Astrocyte (in vitro differentiated cells and primary cell): ENCODE measurements at regions not wholly inside any gene's neighbourhood (a gene's known extent, or its start where the extent isn't known, plus 50 kb on each side); places are given as distances from the start of the nearest gene placed in this dataset.

Experiments
- DNase-seq: peaks from one replicate; pipeline ENCODE4 v3.0.0-alpha.2; 2010; ENCODE audit warnings: low read depth
- FAIRE-seq: peaks from 2 replicates; lab custom pipeline; 2011; peaks lifted over from hg19 to GRCh38; lab: Jason Lieb, UNC
- H2AFZ ChIP-seq: 2 replicates; pipeline ENCODE4 v1.6.0; 2012; ENCODE audit warnings: low read depth, low read length, inconsistent platforms
- H3K27ac ChIP-seq: 2 replicates; pipeline ENCODE4 v1.5.1; 2011; ENCODE audit warnings: low read depth, low read length, inconsistent platforms
- H3K27me3 ChIP-seq: 2 replicates; pipeline ENCODE4 v1.6.0; 2011; ENCODE audit warnings: low read length, inconsistent platforms; ENCODE audit not compliant: insufficient read depth
- H3K36me3 ChIP-seq: 2 replicates; pipeline ENCODE4 v1.5.1; 2011; ENCODE audit warnings: low read length, inconsistent platforms; ENCODE audit not compliant: insufficient read depth
- H3K4me1 ChIP-seq: 2 replicates; pipeline ENCODE4 v1.5.1; 2011; ENCODE audit warnings: low read length, inconsistent platforms; ENCODE audit not compliant: insufficient read depth
- H3K4me2 ChIP-seq: 2 replicates; pipeline ENCODE4 v1.6.0; 2012; ENCODE audit warnings: low read length, inconsistent platforms
- H3K4me3 ChIP-seq: 2 replicates; pipeline ENCODE4 v1.5.1; 2011; ENCODE audit warnings: low read depth, mild to moderate bottlenecking, low read length, inconsistent platforms; ENCODE audit not compliant: insufficient read depth
- H3K79me2 ChIP-seq: 2 replicates; pipeline ENCODE4 v1.6.0; 2012; ENCODE audit warnings: mild to moderate bottlenecking, low read length, inconsistent platforms; ENCODE audit not compliant: insufficient read depth
- H3K9ac ChIP-seq: 2 replicates; pipeline ENCODE4 v1.6.0; 2012; ENCODE audit warnings: mild to moderate bottlenecking, low read length, inconsistent platforms
- H3K9me3 ChIP-seq: 2 replicates; pipeline ENCODE4 v1.5.1; 2012; ENCODE audit warnings: low read depth, mild to moderate bottlenecking, low read length, inconsistent platforms; ENCODE audit not compliant: insufficient read depth
- H4K20me1 ChIP-seq: 2 replicates; pipeline ENCODE4 v1.6.0; 2012; ENCODE audit warnings: low read length, inconsistent platforms; ENCODE audit not compliant: insufficient read depth
- H3K27ac Mint-ChIP-seq: one replicate; pipeline ENCODE4 v1.8.0; 2021; ENCODE audit warnings: mild to moderate bottlenecking, mixed read lengths; ENCODE audit not compliant: unreplicated experiment
- H3K27me3 Mint-ChIP-seq: one replicate; pipeline ENCODE4 v1.8.0; 2021; ENCODE audit warnings: low read depth, mixed read lengths; ENCODE audit not compliant: unreplicated experiment
- H3K36me3 Mint-ChIP-seq: one replicate; pipeline ENCODE4 v1.8.0; 2021; ENCODE audit warnings: low read depth, mixed read lengths; ENCODE audit not compliant: unreplicated experiment
- H3K4me1 Mint-ChIP-seq: one replicate; pipeline ENCODE4 v1.8.0; 2021; ENCODE audit warnings: low read depth, mixed read lengths; ENCODE audit not compliant: unreplicated experiment
- H3K4me3 Mint-ChIP-seq: one replicate; pipeline ENCODE4 v1.8.0; 2021; ENCODE audit warnings: mild to moderate bottlenecking, moderate library complexity, mixed read lengths; ENCODE audit not compliant: unreplicated experiment
- H3K9me3 Mint-ChIP-seq: one replicate; pipeline ENCODE4 v1.8.0; 2021; ENCODE audit warnings: mild to moderate bottlenecking, mixed read lengths; ENCODE audit not compliant: unreplicated experiment
- EZH2 ChIP-seq: IDR thresholded peaks from 2 replicates; pipeline ENCODE4 v1.6.1; 2012; ENCODE audit warnings: mild to moderate bottlenecking, low read length, inconsistent platforms; ENCODE audit not compliant: insufficient read depth
- TF ChIP-seq, protein P1 (sequence below): IDR thresholded peaks from 2 replicates; pipeline ENCODE4 v1.5.1; 2011; ENCODE audit warnings: low read depth, mild to moderate bottlenecking, inconsistent platforms, low read length, moderate library complexity; ENCODE audit not compliant: insufficient read depth

DNA sequence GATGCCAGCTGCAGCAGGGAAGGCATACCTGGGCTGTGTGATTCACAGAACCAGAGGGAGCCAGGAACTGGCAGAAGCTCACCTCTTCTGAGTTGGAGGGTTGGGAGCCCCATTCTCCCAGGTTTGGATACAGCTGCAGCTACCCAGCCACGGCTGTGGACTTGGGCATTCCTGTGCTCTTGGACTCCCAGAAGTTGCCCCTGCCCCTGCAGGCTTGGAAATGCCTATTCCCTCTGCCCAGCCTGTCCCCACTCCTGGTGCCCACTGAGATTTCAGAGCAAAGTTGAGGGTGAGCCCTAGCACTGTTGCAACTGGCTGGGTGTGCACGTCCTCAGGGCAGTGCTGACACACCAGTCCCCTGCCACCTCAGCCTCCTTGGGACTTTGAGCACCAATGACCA lies 489.7 kb downstream of the SLCO4C1 start:
- Histone ChIP-seq H3K36me3 (no peaks in the 10 kb centered on the region), H2AFZ (no peak overlapping the region), H3K9me3 (no peaks in the 10 kb centered on the region), H3K9ac (no peak overlapping the region), H3K27me3 (no peaks in the 10 kb centered on the region), H3K79me2 (no peaks in the 10 kb centered on the region), H3K4me1 (no peaks in the 10 kb centered on the region), H4K20me1 (no peaks in the 10 kb centered on the region), H3K4me2 (no peak overlapping the region), H3K27ac (no peak overlapping the region), H3K4me3 (no peak overlapping the region)
- H3K27ac Mint-ChIP-seq: no peak overlapping the region
- no peaks in the 10 kb centered on the region for H3K36me3 Mint-ChIP-seq
- DNase-seq (no peak), FAIRE-seq (no peak)
- H3K4me3 Mint-ChIP-seq: no peak overlapping the region
- TF ChIP-seq, protein P1, sequence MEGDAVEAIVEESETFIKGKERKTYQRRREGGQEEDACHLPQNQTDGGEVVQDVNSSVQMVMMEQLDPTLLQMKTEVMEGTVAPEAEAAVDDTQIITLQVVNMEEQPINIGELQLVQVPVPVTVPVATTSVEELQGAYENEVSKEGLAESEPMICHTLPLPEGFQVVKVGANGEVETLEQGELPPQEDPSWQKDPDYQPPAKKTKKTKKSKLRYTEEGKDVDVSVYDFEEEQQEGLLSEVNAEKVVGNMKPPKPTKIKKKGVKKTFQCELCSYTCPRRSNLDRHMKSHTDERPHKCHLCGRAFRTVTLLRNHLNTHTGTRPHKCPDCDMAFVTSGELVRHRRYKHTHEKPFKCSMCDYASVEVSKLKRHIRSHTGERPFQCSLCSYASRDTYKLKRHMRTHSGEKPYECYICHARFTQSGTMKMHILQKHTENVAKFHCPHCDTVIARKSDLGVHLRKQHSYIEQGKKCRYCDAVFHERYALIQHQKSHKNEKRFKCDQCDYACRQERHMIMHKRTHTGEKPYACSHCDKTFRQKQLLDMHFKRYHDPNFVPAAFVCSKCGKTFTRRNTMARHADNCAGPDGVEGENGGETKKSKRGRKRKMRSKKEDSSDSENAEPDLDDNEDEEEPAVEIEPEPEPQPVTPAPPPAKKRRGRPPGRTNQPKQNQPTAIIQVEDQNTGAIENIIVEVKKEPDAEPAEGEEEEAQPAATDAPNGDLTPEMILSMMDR: no peak
- no peak for TF ChIP-seq EZH2
- no peaks in the 10 kb centered on the region for H3K4me1 Mint-ChIP-seq
- H3K27me3 Mint-ChIP-seq: peaks cover 4% of the 10 kb centered on the region
- no peaks in the 10 kb centered on the region for H3K9me3 Mint-ChIP-seq

DNA sequence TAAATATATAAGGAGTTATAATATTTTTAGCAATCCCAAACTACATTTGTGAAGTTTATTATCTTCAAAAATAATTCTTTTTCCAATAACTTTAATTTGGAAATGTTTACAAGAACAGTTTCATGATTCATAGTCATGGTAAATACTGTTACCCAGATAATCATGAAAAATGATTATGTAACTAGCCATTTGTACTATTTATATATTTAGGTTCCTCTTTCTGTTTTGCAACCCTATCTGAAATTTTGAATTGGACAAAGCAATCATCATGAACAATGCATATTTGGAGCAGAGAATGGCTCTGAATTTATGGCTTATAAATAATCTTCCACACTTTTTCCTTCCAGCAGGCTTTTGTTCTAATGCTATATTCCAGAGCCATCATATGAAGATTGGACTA lies 499.7 kb downstream of the SLCO4C1 start:
- Histone ChIP-seq H3K9ac (no peak overlapping the region), H3K4me1 (no peaks in the 10 kb centered on the region), H3K27ac (no peak overlapping the region), H3K36me3 (no peaks in the 10 kb centered on the region), H3K79me2 (no peaks in the 10 kb centered on the region), H3K4me2 (no peak overlapping the region), H3K27me3 (no peaks in the 10 kb centered on the region), H3K9me3 (no peaks in the 10 kb centered on the region), H4K20me1 (no peaks in the 10 kb centered on the region), H3K4me3 (no peak overlapping the region), H2AFZ (no peak overlapping the region)
- DNase-seq (no peak), FAIRE-seq (no peak)
- no peaks in the 10 kb centered on the region for H3K36me3 Mint-ChIP-seq
- H3K27ac Mint-ChIP-seq: no peak overlapping the region
- H3K4me1 Mint-ChIP-seq: no peaks in the 10 kb centered on the region
- H3K27me3 Mint-ChIP-seq: no peaks in the 10 kb centered on the region
- H3K4me3 Mint-ChIP-seq: no peak overlapping the region
- no peaks in the 10 kb centered on the region for H3K9me3 Mint-ChIP-seq
- TF ChIP-seq EZH2: no peak

DNA sequence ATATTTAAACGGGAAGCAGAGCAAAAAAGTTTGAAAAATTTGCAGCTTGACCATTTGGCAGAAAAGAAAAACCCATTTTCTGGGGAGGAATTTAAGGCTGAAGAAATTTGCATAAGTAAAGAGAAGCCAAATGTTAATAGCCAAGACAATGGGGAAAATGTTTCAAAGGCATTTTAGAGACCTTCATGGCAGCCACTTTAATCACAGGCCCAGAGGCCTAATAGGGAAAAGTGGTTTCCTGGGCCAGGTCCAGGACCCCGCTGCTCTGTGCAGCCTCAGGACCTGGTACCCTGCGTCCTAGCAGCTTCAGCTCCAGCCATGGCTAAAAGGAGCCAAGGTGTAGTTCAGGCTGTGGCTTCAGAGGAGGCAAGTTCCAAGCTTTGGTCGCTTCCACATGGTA lies 507.3 kb downstream of the SLCO4C1 start:
- Histone ChIP-seq H3K9ac (no peak overlapping the region), H3K36me3 (no peaks in the 10 kb centered on the region), H3K79me2 (no peaks in the 10 kb centered on the region), H3K27ac (no peak overlapping the region), H3K4me1 (no peaks in the 10 kb centered on the region), H3K4me2 (no peak overlapping the region), H3K9me3 (no peaks in the 10 kb centered on the region), H3K4me3 (no peak overlapping the region), H2AFZ (no peak overlapping the region), H3K27me3 (no peaks in the 10 kb centered on the region), H4K20me1 (no peaks in the 10 kb centered on the region)
- Mint-ChIP-seq H3K36me3 (no peaks in the 10 kb centered on the region), H3K4me3 (no peak overlapping the region), H3K27me3 (peaks cover under 1% of the 10 kb centered on the region), H3K9me3 (no peaks in the 10 kb centered on the region), H3K4me1 (no peaks in the 10 kb centered on the region), H3K27ac (no peak overlapping the region)
- FAIRE-seq (no peak), DNase-seq (no peak)
- no peak for TF ChIP-seq EZH2
- TF ChIP-seq, protein P1: no peak
